ENCODE measurements at regions not wholly inside any gene's neighbourhood (a gene's known extent, or its start where the extent isn't known, plus 50 kb on each side); places are given as distances from the start of the nearest gene placed in this dataset.
"Not testable (repeated sequence)": the region's sequence is repeated elsewhere in the genome, so short reads cannot be mapped to it uniquely, and the experiment has no call there.

- not testable (repeated sequence) for TF ChIP-seq CTCF, POLR2A (IDR thresholded peaks at IDR 0.05)
Measured at GRCh38 chr9:25731895-25732794, 53.9 kb upstream of the TUSC1 start.

All from body of pancreas (tissue), 4 donors.